Hematopoietic multipotent progenitor cell treated with erythropoietin and hydrocortisone succinate and interleukin-3 and kit ligand, for 6 days (in vitro differentiated cells): ENCODE measurements at regions not wholly inside any gene's neighbourhood (a gene's known extent, or its start where the extent isn't known, plus 50 kb on each side); places are given as distances from the start of the nearest gene placed in this dataset.

Experiments
- DNase-seq: peaks from one replicate; pipeline ENCODE4 v3.0.0-alpha.2; 2015

- no peak for DNase-seq
Observed at GRCh38 chr21:16377120-16377658, 647.4 kb downstream of the USP25 start.

GRCh38 chr21:16377857-16378256 is 648.1 kb downstream of the USP25 start:
- no peak for DNase-seq

DNA sequence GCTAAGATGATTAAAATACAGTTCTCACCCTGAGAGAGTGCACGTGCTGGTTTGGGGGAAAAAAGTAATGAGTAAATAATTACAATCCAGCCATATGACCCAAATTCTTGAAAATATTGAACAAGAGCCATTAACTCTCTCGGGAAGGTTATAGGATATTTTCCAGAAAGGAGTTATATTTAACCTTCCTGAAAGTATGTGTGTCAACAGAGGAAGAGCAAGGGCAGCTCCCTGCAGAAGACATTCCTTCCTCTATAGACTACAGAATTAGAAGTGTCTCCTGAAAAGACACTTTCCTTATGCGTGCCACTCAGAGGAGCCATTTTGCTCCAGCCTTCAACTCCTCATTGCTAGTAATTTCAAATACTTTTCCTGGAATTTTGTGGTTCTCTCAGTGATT is 648.7 kb downstream of the USP25 start:
- DNase-seq, result no peak

- DNase-seq, result no peak
Observed at GRCh38 chr21:16388291-16388690, 658.5 kb downstream of the USP25 start.

DNA sequence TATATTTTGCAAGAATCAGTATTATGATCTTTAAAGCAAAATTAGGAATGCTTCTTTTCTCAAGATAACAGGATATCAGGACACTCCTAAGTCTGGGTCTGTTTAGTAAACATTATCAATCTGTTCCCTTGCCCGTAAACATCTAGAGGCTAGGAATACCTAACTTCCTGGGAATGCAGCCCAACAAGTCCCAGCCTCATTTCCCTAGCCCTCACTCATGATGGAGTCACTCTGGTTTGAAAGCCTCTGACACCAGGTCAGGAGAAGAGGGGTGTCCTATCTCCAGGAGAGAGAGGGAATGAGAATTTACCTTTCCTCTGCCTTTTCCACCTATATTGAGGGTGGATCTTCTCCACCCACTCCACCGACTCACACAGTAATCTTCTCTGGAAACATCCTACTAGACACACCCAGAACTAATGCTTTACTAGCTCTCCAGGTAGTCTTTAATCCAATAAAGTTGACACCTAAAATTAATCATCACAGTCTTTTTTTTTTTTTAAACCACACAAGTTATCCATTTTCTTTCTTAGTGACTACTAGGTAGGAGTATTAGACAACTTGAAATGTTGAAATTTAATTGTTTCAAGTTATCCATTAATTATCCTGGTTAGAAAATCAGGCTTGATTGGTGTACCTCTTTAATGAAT is 659.3 kb downstream of the USP25 start:
- no peak for DNase-seq

- DNase-seq, result no peak
Observed at GRCh38 chr21:16389643-16390042, 659.9 kb downstream of the USP25 start.

GRCh38 chr21:16395285-16395684 is 665.5 kb downstream of the USP25 start:
- no peak for DNase-seq

GRCh38 chr21:16402752-16403151 is 673.0 kb downstream of the USP25 start:
- DNase-seq, result no peak

DNA sequence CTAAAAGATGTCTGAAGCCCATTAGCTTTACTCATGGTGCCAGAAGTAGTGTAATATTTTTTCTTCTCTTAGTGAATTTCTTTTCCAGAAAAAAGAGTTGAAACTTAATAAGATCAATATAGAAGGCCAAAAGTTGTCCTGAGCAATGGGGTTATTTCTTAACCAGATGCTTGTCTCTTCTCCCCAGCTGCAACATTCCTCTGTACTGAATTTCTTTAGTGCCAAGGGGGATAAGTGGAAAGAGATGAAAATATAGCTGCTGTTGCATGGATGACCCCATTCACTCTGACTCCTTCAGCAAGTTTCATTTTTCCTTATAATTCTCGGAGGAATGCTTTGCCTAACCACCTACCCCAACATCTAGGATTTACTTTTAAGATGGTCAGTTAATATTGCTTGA is 675.0 kb downstream of the USP25 start:
- DNase-seq, result no peak

DNA sequence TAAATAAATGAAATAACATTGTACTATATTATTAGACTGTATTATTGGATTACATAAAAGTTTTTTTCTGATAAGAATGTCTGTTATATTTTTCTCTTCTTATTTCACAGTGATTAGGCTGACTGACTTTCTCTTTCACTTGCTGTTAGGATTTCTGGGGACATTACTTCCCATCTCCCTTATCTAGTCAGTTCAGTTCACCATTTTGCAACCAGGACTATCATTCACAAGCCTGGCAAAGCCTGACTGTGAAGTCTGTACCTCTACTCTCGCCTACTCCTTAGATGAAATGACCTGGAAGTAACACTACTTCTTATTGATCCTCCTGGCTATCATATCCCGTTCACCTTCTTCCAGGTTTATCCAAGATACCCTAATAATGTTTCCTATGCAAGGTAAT is 676.6 kb downstream of the USP25 start:
- DNase-seq, result no peak

DNA sequence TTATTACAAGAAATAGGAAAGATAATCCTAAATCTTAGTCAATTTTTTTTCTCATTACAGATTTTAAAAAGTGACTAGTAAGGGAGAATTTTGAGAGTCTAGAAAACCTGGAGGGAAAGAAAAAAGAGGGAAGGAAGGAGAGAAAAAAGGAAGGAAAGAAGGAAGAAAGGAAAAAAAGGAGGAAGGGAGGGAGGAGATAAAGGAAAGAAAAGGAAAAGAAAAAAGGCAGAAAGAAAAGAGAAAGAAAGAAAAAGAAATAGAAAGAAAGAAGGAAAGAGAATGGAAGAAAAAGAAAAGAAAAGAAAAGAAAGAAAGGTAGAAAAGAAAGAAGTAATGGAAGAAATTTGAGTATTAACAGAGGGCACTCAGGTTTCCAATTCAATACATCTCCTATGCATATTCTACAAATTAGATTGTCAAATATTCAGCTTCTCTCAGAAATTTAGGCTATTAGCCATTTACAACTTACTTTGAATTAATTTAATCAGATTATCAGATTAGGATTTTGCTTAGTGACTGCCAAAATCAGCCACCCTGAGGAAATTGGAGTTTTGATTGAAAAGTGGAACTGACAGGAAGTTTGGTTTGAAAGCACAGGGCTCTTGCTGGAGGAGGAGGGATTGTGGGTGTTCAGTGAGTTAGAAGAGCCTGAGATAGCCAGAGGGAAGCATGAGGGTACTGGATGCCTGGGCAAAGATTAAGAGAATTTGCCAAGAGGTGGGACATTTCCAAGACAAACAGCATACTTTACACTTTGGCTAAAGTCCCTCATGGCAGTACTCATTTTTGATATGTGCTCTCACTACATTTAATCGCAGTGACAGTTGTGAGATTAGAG is 677.8 kb downstream of the USP25 start:
- no peak for DNase-seq

GRCh38 chr21:16408280-16408679 is 678.5 kb downstream of the USP25 start:
- no peak for DNase-seq

DNA sequence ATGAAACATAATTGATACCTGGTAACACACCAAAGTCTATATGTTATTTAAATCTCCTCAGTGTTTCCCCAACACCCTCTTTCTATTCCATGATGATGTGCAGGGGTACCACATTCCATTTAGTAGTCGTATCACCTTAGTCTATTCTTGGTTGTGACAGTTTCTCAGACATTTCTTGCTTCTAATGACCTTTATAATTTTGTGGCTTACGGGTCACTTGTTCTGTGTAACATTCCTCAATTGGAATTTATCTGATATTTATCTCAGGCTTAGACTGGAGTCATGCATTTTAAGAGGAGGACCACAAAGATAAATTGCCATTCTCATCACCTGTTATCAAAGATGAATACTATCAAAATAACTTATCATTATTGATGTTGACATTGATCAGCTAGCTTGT is 679.6 kb downstream of the USP25 start:
- no peak for DNase-seq

DNA sequence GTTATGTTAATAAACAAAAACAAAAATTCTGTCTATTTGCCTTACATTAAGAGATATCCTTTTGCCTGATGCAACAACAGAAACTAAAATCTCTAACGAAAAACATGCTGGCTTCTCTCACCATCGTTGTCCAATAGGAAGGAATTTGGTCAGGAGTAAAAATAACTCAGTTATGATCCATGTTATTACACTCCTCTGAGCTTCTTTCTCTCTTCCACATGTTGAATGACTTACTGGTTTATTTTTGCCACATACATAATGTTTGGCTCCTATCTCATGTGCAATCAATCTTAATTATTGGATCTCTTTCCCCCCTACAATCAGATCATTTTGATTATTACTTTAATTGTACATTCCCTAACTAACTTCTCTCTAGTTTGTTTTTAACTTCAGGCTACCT is 688.4 kb downstream of the USP25 start:
- no peak for DNase-seq

DNA sequence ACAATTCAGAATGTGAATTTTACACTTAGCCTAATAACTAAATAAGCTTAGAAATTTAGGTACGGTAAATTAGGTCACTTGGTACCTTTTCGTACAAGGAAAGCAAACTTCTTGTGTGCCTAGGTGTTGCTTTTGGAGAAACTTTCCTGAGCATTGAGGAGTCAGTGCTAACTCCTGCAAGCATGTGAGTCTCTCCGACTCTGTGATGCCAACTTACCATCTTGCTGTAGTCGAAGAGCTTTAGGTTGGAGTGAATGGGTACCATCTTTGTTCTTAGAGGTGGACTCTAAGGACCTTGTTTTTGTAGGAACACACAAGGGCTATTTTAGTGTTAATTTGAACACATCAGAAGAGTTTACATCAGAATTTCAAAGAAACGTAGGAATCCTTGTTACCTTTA is 688.9 kb downstream of the USP25 start:
- no peak for DNase-seq

GRCh38 chr21:16419188-16419921 is 689.6 kb downstream of the USP25 start:
- peak; percentile 43 for DNase-seq

DNA sequence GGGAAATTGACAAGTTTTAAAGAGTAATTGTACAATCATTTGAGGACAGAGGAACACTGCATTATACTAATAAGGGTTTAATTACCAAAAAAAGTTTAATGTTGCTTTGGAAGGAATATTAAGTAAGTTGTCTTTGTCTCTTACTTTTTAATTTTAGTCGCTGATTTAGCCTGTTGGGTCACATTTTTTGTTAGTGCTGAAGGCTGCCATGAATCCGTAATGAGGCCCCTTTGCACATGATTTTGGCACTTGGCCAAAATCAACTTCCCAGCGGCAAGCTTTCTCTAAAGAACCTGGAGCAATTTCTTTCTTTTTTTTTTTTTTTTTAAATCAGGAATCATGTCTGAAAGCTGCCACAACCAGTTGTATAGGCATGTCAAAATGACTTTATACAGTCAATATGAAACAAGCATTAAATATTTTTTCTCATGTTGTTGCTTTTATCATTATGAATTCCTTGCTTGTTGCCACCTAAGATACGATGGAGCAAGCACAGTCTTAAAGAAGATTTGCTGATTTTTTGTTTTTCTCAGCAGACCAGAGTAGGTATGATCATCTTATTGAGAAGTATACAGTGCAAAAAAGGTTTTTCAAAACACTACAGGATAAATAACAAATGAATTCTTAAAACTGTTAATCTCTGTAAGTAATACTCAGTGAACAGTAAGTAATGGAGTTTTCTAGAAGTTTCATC is 690.4 kb downstream of the USP25 start:
- peak; percentile 6 for DNase-seq

DNA sequence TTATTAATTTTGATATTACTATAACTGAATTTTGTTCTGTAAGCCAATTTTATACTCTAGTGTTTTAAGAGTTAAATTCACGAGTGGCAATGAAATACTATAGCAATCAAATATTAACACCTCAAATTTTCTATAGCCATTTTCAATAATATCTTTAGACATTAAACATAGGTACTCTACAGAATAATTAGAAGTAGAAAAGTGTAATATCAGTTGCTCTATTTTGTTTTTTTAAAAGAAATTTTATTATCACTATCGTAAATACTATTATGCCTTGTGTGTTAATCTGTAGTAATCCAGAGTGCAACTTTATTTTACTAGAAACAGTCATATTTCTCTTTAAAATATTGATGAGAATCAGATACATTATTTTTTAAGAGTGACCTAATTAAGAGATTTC is 691.2 kb downstream of the USP25 start:
- DNase-seq, result no peak

GRCh38 chr21:16421965-16422364 is 692.2 kb downstream of the USP25 start:
- DNase-seq, result no peak

DNA sequence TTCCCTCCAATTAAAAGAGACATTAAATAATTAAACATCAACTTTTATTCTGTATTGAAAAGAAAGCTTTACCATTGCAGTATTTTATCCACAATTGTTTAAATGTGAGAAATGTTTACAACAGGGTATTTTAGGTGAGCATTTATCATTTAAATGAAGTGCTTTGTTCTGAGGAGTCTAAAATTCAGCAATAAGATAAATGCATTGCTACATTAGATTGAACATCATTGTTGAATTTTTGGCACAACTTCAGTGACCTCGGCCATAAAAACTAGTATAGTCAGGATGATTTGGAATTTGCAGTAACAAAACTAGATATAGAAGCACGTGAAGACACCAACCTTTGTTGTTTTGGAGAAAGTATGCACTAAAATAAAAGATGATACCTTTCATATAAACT is 692.9 kb downstream of the USP25 start:
- no peak for DNase-seq

GRCh38 chr21:16423921-16424320 is 694.1 kb downstream of the USP25 start:
- DNase-seq, result no peak

DNA sequence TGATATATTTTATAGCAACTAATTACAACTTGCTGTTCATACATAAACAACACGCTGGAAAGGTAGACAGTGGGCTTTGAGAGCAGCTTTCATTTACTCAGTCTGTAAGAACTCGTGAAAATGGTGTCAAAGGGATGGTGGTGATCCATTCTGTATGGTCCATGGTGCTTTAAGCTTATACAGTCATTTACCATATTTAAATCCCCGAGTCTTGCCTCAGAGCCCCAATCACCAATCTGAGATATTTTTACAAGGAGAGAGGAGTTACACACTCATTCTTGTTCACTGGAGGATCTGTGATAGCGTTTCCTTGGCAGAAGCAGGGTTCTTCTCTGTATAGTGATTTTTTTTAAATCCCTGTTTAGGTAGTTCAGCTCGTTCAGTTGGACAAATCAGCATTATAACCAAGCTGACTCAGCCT is 694.6 kb downstream of the USP25 start:
- no peak for DNase-seq

- no peak for DNase-seq
Observed at GRCh38 chr21:16425376-16425775, 695.6 kb downstream of the USP25 start.
